GM21723 (cell line): ENCODE measurements at regions not wholly inside any gene's neighbourhood (a gene's known extent, or its start where the extent isn't known, plus 50 kb on each side); places are given as distances from the start of the nearest gene placed in this dataset.
A peak's percentile ranks its signal among the peaks of the same experiment; 100 is the strongest.
"Not testable (repeated sequence)": the region's sequence is repeated elsewhere in the genome, so short reads cannot be mapped to it uniquely, and the experiment has no call there.

Experiments
- ATAC-seq: cut with Tn5 transposase; IDR thresholded peaks from one replicate; pipeline ENCODE4 v1.9.1; 2021; ENCODE audit warnings: mild to moderate bottlenecking, moderate library complexity; ENCODE audit not compliant: unreplicated experiment

- ATAC-seq = peak; percentile 43
Observed at GRCh38 chr7:81887098-81888090, 117.5 kb upstream of the HGF start.

GRCh38 chr7:81886211-81886764 is 116.4 kb upstream of the HGF start:
- ATAC-seq = no peak

- ATAC-seq = no peak
Observed at GRCh38 chr7:81884817-81885216, 115.0 kb upstream of the HGF start.

- peak; percentile 54 for ATAC-seq
Observed at GRCh38 chr7:81883801-81884393, 114.0 kb upstream of the HGF start.

GRCh38 chr7:81882086-81882485 is 112.2 kb upstream of the HGF start:
- ATAC-seq = no peak

GRCh38 chr7:81877890-81878289 is 108.0 kb upstream of the HGF start:
- ATAC-seq = no peak

- peak; percentile 67 for ATAC-seq
Observed at GRCh38 chr7:81873559-81873958, 103.7 kb upstream of the HGF start.

- ATAC-seq = no peak
Observed at GRCh38 chr7:81871606-81872265, 101.9 kb upstream of the HGF start.

- no peak for ATAC-seq
Observed at GRCh38 chr7:81870608-81871007, 100.8 kb upstream of the HGF start.

- no peak for ATAC-seq
Observed at GRCh38 chr7:81869670-81870069, 99.8 kb upstream of the HGF start.

- no peak for ATAC-seq
Observed at GRCh38 chr7:81865754-81866153, 95.9 kb upstream of the HGF start.

- ATAC-seq = no peak
Observed at GRCh38 chr7:81859433-81859832, 89.6 kb upstream of the HGF start.

GRCh38 chr7:81858820-81859219 is 89.0 kb upstream of the HGF start:
- ATAC-seq = not testable (repeated sequence)

- ATAC-seq = no peak
Observed at GRCh38 chr7:81857385-81857784, 87.5 kb upstream of the HGF start.

- ATAC-seq = no peak
Observed at GRCh38 chr7:81854518-81854917, 84.7 kb upstream of the HGF start.

- ATAC-seq = no peak
Observed at GRCh38 chr7:81852701-81853100, 82.9 kb upstream of the HGF start.

- ATAC-seq = no peak
Observed at GRCh38 chr7:81851413-81851812, 81.6 kb upstream of the HGF start.

GRCh38 chr7:81846398-81846797 is 76.6 kb upstream of the HGF start:
- ATAC-seq = peak; percentile 65

- peak; percentile 77 for ATAC-seq
Observed at GRCh38 chr7:81845744-81846241, 75.9 kb upstream of the HGF start.

GRCh38 chr7:81843657-81844056 is 73.8 kb upstream of the HGF start:
- not testable (repeated sequence) for ATAC-seq

GRCh38 chr7:81842361-81842760 is 72.5 kb upstream of the HGF start:
- ATAC-seq = no peak
